GM18907 (cell line): ENCODE measurements at regions not wholly inside any gene's neighbourhood (a gene's known extent, or its start where the extent isn't known, plus 50 kb on each side); places are given as distances from the start of the nearest gene placed in this dataset.
"Not testable (repeated sequence)": the region's sequence is repeated elsewhere in the genome, so short reads cannot be mapped to it uniquely, and the experiment has no call there.

ENCODE experiments used
- ATAC-seq: cut with Tn5 transposase; IDR thresholded peaks from one replicate; pipeline ENCODE4 v1.9.1; 2021; ENCODE audit warnings: mild to moderate bottlenecking, moderate library complexity; ENCODE audit not compliant: unreplicated experiment

DNA sequence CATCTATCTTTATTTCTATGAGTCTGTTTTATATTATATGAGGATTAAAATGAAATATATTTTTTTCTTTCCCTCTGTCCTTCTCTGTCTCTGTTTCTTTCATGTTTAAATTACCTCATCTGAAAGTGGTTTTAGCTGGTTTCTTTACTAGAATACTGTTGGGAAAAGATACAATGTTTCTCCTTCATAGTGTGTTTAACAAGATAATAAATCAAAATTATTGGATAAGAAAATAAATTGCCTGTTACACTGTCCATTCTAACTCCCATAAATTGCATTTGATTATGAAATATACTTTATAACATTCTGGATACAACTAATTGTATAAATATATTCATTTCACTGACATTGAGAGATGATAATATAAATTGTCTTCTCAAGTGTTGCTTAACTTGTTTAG lies 1168.0 kb downstream of the PLA2G4A start:
- no peak for ATAC-seq

DNA sequence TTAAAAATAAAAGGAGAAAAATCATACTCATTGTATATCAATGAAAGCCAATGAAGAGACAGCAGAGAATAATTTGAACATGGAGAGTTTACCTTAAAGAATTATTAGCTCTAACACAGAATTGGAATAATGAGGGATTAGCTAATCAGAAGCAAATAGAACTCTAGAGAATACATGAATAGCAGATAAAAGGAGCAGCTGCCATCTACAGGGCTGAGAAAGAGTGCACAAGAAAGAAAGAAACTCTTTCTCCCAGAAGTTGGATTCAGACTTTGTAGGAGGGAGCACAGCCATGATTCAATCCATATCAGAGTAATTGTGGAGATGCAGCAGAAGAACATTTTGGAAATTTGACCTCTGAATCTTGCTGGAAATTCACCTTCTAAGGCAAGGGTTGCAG lies 1171.2 kb downstream of the PLA2G4A start:
- ATAC-seq = no peak

DNA sequence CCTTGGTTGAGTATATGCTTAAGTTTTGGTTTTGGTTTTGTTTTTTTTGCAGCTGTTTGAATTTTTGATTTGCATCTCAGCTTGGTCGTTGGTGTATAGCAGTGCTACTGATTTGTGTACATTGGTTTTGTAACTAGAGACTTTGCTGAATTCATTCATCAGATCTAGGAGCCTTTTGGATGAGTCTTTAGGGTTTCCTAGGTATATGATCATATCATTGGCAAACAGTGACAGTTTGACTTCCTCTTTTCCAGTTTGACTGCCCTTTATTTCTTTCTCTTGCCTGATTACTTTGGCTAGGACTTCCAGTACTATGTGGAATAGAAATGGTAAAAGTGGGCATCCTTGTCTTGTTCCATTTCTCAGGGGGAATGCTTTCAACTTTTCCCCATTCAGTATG lies 1174.9 kb downstream of the PLA2G4A start:
- not testable (repeated sequence) for ATAC-seq

DNA sequence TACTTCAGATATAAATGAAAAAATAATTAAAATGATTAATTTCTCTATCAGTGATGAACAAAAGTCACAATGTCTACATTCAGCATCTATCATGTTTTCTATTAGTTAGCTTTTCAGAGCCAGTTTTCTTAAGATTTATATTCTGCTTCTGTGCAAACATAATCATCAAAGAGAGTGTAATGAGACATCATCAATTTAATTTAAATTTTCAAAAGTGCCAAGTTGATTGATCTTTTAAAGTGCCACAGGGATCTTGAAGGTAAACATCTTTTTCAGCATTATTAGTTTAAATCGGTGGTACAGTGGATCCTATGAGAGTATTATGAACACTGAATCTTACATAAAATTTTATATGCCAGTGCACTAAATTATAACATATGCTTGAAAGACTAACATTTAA lies 1176.1 kb downstream of the PLA2G4A start:
- no peak for ATAC-seq

DNA sequence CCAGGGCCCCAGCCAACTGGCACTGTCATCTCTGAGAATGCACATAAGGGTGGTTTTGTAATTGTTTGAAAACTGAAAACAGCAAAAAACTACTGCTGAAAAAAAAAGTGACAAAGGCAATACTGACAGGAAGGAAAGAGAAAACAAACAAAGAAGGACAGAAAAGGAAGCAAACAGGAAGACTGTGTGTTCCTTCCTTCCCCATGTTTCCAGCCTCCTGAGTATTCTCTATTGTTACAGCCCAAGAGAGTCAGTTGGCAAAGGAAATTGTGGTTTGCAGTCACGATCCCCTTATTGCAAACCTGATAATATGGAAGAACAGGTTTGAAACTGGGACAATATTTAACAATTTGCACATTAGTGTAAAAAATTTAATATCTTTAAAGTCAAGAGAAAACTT lies 1177.6 kb downstream of the PLA2G4A start:
- no peak for ATAC-seq

DNA sequence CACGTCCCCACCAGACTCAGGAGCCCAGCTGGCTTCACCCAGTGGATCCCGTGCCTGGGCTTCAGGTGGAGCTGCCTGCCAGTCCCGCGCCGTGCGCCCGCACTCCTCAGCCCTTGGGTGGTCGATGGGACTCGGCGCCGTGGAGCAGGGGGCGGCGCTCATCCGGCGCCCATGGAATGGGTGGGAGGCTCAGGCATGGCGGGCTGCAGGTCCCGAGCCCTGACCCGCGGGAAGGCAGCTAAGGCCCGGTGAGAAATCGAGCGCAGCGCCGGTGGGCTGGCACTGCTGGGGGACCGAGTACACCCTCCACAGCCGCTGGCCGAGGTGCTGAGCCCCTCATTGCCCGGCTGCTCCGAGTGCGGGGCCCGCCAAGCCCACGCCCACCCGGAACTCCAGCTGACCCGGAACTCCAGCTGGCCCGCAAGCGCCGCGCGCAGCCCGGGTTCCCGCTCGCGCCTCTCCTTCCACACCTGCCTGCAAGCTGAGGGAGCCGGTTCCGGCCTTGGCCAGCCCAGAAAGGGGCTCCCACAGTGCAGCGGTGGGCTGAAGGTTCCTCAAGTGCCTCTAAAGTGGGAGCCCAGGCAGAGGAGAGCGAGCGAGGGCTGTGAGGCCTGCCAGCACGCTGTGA lies 1184.6 kb downstream of the PLA2G4A start:
- not testable (repeated sequence) for ATAC-seq

DNA sequence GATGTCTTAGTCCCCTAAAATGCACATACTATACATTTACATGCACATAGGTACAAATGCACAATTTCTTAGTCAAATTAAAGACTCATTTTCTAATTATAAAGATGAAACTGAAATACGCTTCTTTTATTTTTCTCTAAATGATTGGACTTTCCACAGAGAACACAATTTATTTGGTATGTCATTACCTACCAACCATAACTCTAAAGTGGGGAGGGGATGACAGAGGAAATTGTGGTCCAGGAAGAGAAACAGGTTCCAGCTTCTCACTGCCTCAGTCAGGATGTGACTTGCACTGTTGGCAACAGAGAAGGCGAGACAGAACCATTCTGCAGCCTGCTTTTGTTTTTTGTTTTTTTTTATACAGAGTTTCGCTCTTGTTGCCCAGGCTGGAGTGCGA lies 1189.2 kb downstream of the PLA2G4A start:
- no peak for ATAC-seq

DNA sequence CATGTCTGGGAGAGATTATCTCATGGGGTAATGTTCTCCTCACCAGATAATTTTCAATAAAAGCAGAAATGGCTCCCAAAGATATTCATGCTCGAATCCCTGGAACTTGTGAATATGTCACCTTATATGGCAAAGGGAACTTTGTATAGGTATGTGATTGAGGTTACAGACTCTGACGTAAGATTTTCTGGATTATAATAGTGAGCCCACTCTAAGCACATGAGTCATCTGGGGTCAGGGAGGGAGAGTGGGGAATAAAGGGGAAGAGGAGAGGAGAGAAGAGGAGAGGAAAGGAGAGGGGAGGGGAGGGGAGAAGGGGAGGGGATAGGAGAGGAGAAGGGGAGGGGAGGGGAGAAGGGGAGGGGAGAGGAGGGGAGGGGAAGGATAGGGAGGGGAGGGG lies 1193.9 kb downstream of the PLA2G4A start:
- ATAC-seq = no peak

DNA sequence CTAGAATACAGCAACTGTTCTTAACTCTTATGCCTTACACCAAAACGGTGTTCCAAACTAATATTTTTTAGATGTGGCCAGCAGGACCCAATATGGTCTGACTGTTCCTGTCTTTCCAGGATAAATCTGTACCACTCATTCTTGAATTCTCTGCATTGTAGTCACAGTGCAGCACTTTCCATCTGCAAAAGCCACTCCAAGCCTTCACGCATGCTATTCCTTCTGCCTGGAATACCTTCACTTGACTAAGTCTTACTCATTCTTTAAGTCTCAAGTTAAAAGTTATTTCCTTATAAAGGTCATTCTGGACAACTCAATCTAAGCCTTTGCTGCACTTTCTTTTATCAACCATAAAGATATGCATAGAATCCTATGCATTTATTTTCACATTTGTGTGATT lies 1194.5 kb downstream of the PLA2G4A start:
- ATAC-seq = no peak

DNA sequence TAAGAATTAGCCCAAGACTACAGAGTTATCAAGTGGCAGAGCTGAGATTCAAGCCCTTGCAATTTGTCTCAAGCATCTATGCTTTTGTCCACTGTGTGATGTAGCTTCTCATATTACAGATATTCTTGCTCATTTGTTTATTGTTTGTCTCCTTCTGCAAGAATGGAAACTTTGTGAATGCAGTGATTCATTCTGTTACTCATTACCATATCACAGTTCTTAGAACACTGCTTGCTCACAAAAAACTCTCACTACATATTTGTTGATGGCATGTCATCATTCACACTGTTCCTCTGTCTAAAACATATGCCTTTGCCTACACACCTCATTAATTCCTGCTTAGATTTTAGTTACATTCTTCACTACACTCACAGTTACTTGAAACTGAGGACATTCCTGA lies 1198.9 kb downstream of the PLA2G4A start:
- ATAC-seq = peak; percentile 86

DNA sequence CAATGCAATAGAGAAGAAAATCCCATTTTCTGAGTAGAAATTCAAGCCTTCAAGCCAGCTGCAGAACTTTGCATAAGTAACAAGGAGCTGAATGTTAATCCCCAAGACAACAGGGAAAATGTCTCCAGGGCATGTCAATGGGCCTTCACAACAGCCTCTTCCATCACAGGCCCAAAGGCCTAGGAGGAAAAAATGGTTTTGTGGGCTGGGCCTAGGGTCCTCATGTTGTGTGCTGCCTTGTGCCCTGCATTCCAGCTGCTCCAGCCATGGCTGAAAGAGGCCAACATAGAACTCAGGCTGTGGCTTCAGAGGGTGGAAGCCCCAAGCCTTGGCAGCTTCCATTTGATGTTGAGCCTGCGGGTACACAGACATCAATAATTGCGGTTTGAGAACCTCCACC lies 1208.8 kb downstream of the PLA2G4A start:
- ATAC-seq = not testable (repeated sequence)

DNA sequence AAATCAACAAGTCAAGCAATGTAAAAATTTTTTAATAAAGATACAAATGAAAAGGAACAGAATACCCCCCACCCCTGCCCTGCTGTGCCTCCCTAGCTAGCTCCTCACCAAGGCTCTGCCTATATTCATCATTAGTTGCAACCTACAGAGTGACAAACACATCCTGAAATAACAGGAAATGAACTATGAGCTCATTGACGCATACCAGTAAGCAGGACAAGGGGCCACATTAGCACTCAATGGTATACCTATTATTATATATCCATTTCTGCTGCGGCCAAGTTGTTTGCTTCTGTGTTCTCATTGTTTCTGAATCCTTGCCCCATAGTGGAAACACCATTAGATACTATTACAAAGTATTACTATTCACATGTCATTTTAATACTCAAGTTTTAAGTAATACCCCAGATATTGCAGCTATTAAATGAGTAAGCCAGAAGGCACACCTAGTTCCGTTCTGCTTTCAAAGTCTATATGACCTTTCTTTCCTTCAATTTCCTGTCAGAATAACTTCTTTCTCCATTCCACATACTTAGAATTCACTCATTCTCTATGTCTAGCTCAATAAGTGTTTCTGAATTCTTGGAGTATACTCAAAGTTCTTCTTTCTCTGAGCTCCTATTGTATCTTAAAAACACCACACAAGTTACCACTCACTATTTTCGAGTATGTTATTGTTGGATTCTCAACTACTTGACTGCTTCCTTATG lies 1214.9 kb downstream of the PLA2G4A start:
- no peak for ATAC-seq

DNA sequence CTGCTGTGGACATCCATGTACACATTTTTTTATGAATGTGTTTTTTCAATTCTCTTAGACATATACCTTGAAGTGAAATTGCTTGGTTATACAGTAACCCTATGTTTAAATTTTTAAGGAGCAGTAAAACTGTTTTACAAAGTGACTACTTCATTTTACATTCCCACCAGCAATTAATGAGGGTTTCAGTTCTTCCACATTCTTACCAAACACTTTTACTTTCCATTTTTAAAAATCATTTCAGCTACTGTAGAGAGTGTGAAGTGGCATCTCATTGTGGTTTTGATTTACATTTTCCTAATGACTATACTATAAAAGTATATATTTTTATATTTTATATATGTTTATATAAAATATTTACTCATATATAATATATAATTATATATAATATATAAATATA lies 1221.5 kb downstream of the PLA2G4A start:
- ATAC-seq = no peak

DNA sequence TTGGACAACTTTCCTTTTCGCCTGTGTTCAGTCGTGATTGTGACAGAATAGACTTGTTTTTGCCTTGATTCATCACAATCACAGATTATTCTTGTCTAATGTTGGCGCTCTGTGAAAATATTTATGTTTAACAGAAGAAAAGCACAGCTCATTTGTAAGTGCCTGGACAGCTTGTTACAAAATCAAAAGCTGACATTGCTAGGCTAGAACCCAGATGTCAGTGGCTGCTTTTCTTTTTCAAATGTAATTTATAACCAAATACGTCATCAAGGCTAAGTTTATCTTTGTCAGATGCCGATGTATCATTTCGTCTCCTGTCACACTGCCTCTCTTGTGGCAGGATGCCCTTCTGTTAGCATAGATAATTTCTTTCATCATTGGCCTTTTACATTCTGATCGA lies 1227.3 kb downstream of the PLA2G4A start:
- ATAC-seq = no peak

DNA sequence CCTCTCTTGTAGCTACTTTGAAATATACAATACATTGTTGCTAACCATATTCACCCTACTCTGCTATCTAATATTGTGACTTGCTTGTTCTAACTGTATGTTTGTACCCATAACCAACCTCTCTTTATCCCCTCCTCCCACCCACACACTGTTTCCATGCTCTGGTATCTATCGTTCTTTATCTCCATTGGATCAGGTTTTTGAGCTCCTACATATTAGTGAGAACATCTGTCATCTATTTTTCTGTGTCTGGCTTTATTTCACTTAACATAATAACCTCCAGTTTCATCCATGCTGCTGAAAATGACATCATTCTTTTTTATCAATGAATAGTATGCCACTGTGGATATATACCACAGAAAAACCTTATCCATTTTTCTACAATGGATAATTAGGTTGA lies 1230.1 kb downstream of the PLA2G4A start:
- ATAC-seq = no peak

DNA sequence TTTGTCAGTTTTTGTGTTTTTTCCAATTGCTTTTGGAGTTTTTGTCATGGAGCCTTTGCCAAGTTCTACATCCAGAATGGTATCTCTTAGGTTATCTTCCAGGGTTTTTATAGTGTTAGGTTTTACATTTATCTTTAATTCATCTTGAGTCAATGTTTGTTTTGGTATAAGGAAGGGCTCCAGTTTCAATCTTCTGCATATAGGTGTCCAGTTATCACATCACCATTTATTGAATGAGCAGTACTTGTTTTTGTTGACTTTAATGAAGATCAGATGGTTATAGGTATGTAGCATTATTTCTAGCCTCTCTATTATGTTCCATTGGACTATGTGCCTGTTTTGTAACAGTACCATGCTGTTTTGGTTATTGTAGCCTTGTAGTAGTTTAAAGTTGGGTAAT lies 1233.1 kb downstream of the PLA2G4A start:
- ATAC-seq = no peak

DNA sequence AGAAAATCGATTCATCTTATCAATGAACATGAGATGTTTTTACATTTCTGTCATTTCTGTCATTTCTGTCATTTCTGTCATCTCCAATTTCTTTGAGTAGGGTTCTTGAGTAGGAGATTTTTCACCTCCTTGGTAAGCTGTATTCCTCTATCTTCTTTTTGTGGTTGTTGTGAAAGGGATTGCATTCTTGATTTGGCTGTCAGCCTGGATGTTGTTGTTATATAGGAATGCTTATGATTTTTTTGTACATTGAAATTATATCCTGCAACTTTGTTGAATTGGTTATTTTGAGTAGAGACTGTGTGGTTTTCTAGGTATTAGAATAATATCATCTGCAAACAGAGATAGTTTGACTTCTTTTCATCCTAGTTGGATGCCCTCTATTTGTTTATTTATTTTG lies 1233.7 kb downstream of the PLA2G4A start:
- ATAC-seq = no peak

DNA sequence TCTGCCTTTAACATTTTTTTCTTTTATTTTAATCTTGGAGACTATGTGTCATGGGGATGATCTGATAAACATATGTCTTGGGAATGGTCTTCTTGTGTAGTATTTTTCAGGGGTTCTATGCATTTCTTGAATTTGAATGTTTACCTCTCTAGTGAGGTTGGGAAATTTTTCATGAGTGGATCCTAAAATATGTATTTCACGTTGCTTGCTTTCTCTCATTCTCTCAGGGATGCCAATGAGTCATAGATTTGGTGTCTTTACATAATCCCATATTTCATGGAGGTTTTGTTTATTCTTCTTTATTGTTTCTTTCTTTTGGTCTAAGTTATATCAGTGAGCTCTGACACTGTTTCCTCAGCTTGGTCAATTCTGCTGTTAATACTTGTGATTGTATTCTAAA lies 1237.2 kb downstream of the PLA2G4A start:
- no peak for ATAC-seq

DNA sequence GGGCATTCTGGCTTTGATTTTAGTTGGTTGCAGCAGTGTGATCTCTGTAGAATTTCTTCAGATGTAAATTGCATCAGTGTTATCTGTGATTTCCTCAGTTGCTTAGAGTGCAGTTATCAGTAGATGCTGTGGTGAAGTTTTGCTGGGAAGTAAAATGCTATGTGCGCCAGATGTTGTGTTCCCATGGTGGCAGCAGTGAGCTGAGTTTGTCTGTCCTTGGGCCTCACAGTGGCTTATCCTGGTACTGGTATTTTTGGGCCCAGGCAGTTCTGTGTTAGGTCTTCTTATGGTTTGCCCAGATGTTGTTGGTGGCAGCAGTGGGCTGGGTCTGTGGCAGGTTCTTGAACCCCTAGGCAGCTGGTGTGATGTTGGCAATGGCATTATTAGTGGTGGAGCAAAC lies 1242.1 kb downstream of the PLA2G4A start:
- ATAC-seq = no peak

DNA sequence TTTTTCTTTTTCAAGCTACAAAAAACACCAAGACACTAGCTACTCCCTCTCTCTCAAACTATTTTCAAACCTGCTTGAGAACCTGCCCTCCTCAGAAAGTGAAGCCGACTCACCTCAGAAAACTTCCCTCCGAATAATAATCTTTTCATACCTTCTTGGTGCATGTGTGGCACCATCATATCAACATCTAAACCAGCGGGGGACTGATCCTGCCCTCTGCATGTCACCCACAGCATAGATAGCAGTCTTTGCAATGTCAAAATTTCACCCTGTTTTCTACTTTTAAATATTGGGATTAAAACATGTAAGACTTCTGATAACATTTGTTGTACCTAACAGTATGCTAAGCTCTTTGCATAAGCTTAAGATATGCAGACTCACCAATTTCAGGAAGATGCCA lies 1260.3 kb downstream of the PLA2G4A start:
- ATAC-seq = no peak

DNA sequence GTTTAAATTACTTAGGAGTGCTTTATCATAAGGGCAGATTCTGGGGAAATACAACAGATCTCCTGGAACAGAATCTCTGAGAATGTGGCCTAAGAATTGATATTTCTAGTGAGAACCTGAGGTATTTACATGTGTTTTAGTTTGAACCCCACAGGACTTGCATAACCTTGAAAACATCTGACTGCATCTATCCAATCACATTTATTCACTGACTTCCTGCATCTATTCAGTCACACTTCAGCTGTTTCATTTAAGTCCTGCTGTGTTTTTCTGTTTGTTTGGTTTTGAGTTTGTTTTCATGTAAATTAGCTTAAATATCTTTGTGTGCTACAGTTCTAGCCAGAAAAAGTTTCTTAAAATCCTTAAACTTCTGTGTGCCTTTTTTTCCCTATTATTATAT lies 1260.7 kb downstream of the PLA2G4A start:
- no peak for ATAC-seq

DNA sequence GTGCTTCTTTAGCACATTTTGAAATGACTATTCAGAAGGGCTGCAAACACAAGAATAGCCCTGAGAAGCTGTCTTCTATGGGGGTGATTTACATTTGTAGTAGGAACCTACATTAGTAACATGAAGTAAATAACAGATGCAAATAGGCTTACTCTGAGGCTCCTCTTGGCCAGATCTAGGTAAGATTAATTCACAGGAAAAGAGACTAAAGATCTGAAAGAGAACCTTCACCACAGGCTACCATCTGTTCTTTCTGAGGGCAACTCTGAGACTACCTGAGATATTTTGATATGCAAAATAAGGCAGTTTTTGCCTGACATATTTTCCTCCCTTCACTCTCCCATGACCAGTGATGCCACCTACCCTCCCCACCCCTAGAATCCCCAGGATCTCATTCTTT lies 1267.8 kb downstream of the PLA2G4A start:
- ATAC-seq = no peak

DNA sequence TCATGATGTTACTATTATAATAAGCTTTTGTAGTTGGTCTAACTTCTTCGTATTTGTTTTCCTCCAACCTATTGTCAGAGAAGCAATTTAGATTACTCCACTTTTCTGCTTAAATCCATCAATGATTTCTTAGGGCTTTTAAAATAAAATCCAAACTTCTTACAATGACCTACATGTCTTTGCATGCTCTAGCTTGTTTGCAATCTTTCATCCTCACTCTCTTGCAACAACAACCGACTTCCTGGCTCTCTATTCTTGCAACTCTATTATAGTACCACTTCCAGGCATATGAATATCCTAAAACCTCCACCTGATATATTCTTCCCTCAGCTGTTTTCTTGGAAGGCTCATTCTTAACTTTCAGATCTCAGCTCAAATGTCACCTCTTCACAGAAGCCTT lies 1288.7 kb downstream of the PLA2G4A start:
- no peak for ATAC-seq
